ENCODE measurements at regions not wholly inside any gene's neighbourhood (a gene's known extent, or its start where the extent isn't known, plus 50 kb on each side); places are given as distances from the start of the nearest gene placed in this dataset.

DNA sequence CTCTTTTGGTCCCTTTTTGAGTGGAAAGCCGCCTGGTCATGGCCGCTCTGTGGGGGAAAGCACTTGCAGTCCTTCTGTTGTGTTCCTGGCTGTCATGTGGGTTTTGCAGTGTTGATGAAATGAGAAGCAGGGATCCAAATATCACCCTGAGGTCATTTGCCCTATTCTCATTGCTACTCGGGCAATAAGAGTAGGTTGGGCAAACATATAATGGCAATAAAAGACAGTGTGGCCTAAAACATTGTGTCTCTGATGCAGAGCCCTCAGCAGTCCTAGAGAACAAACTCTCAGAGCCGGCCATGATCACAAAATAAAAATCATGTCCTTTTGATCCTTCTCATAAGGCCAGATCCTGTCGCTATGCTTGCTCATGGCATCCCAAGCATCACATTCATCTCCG is 361.1 kb upstream of the KLF4 start:
- TF ChIP-seq EZH2phosphoT487 (IDR thresholded peaks at IDR 0.05; ENCODE audit: borderline replicate concordance): no peak
- TF ChIP-seq, protein P1, sequence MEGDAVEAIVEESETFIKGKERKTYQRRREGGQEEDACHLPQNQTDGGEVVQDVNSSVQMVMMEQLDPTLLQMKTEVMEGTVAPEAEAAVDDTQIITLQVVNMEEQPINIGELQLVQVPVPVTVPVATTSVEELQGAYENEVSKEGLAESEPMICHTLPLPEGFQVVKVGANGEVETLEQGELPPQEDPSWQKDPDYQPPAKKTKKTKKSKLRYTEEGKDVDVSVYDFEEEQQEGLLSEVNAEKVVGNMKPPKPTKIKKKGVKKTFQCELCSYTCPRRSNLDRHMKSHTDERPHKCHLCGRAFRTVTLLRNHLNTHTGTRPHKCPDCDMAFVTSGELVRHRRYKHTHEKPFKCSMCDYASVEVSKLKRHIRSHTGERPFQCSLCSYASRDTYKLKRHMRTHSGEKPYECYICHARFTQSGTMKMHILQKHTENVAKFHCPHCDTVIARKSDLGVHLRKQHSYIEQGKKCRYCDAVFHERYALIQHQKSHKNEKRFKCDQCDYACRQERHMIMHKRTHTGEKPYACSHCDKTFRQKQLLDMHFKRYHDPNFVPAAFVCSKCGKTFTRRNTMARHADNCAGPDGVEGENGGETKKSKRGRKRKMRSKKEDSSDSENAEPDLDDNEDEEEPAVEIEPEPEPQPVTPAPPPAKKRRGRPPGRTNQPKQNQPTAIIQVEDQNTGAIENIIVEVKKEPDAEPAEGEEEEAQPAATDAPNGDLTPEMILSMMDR (conservative IDR thresholded peaks at IDR 0.05; ENCODE audit: low read length): no peak
- Histone ChIP-seq H2AFZ (ENCODE audit: low read length) (no peak overlapping the region), H3K9ac (ENCODE audit: low read depth, low read length, poor library complexity, severe bottlenecking) (no peak overlapping the region), H3K9me3 (ENCODE audit: insufficient read depth, low read depth, low read length) (peaks cover 7% of the 10 kb centered on the region; the same call in 1 of the 2 replicates), H3K36me3 (ENCODE audit: insufficient read depth, low read length) (no peaks in the 10 kb centered on the region), H4K20me1 (ENCODE audit: insufficient read depth, low read length, poor library complexity, severe bottlenecking) (no peaks in the 10 kb centered on the region), H3K4me3 (ENCODE audit: low read length, poor library complexity, severe bottlenecking) (no peak overlapping the region), H3K4me1 (ENCODE audit: insufficient read depth, low read length, poor library complexity, severe bottlenecking) (no peaks in the 10 kb centered on the region), H3K27me3 (ENCODE audit: insufficient read depth, low read length, poor library complexity, severe bottlenecking) (no peaks in the 10 kb centered on the region), H3K4me2 (ENCODE audit: low read depth, low read length, poor library complexity, severe bottlenecking) (no peak overlapping the region), H3K79me2 (ENCODE audit: insufficient read depth, low read length) (no peaks in the 10 kb centered on the region), H3F3A (ENCODE audit: low read depth) (no peaks in the 10 kb centered on the region), H3K9me2 (replicated peaks; ENCODE audit: low read depth, low read length) (no peaks in the 10 kb centered on the region)

DNA sequence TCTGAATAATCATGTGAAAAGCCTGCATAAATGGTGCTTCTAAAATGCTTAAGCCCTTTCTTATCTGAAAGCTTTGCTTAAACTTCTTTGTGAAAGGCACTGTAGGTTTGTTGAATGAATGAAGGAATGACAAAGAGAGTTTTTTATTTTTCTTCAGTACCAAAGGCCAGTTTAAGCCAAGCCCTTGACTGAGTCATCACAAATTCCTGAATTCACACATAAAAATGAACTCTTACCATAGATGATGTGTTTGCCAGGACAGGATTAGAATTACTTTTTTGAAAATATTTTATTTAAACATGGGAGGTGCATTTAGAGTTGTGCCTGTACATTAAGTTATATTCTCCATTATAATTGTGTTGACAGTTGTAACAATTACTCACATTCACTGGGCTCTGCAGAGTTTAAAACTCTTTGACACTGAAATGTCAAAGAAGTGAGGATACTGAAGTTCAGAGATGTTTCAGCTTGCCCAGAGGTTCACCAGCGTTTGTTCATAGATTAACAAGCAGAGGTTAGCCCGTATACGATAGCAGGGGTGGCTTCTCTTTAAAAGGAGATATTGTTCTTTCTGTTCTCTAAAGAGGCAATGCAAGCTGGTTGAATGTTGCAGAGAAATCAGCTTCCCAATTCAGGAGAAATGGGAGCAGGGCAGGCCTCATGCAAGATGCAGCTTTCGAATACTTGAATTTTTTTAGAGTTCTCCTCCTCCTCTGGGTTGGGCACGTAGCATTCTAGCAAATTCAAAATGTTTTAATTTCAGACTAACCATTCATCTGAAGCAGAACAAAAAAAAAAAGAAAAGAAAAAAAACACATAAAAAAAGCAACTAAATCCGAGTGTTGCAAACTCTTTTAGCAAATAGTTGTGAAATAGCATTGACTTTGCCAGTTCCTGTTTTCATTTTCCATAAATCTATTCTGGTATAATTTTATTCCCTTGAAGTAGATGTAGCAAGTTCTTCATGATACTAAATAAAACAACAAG is 358.7 kb upstream of the KLF4 start:
- H3K9me3 ChIP-seq (ENCODE audit: insufficient read depth, low read depth, low read length): no peaks in the 10 kb centered on the region
- H2AFZ ChIP-seq (ENCODE audit: low read length): no peak overlapping the region
- no peaks in the 10 kb centered on the region for H3K4me1 ChIP-seq (ENCODE audit: insufficient read depth, low read length, poor library complexity, severe bottlenecking)
- H3K4me2 ChIP-seq (ENCODE audit: low read depth, low read length, poor library complexity, severe bottlenecking): no peak overlapping the region
- no peak overlapping the region for H3K9ac ChIP-seq (ENCODE audit: low read depth, low read length, poor library complexity, severe bottlenecking)
- H3K36me3 ChIP-seq (ENCODE audit: insufficient read depth, low read length): no peaks in the 10 kb centered on the region
- H3K27me3 ChIP-seq (ENCODE audit: insufficient read depth, low read length, poor library complexity, severe bottlenecking): no peaks in the 10 kb centered on the region
- H3F3A ChIP-seq (ENCODE audit: low read depth): no peaks in the 10 kb centered on the region
- no peaks in the 10 kb centered on the region for H3K79me2 ChIP-seq (ENCODE audit: insufficient read depth, low read length)
- TF ChIP-seq, protein P1 (conservative IDR thresholded peaks at IDR 0.05; ENCODE audit: low read length): no peak
- TF ChIP-seq EZH2phosphoT487 (IDR thresholded peaks at IDR 0.05; ENCODE audit: borderline replicate concordance): no peak
- H3K4me3 ChIP-seq (ENCODE audit: low read length, poor library complexity, severe bottlenecking): no peak overlapping the region
- H3K9me2 ChIP-seq (replicated peaks; ENCODE audit: low read depth, low read length): no peaks in the 10 kb centered on the region
- no peaks in the 10 kb centered on the region for H4K20me1 ChIP-seq (ENCODE audit: insufficient read depth, low read length, poor library complexity, severe bottlenecking)

DNA sequence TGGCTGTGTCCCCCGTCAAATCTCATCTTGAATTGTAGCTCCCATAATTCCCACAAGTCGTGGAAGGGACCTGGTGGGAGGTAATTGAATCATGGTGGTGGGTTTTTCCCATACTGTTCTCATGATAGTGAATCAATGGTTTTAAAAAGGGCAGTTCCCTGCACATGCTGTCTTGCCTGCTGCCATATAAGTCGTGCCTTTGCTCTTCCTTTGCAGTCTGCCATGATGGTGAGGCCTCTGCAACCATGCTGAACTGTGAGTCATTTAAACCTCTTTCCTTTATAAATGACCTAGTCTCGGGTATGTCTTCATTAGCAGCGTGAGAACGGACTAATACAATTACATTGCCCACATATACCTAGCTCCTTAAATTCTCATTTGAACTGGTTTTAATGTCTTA is 353.0 kb upstream of the KLF4 start:
- no peak overlapping the region for H3K4me3 ChIP-seq (ENCODE audit: low read length, poor library complexity, severe bottlenecking)
- no peak overlapping the region for H3K4me2 ChIP-seq (ENCODE audit: low read depth, low read length, poor library complexity, severe bottlenecking)
- H3K79me2 ChIP-seq (ENCODE audit: insufficient read depth, low read length): no peaks in the 10 kb centered on the region
- no peak overlapping the region for H2AFZ ChIP-seq (ENCODE audit: low read length)
- TF ChIP-seq, protein P1 (conservative IDR thresholded peaks at IDR 0.05; ENCODE audit: low read length): no peak
- TF ChIP-seq EZH2phosphoT487 (IDR thresholded peaks at IDR 0.05; ENCODE audit: borderline replicate concordance): no peak
- no peaks in the 10 kb centered on the region for H3F3A ChIP-seq (ENCODE audit: low read depth)
- no peaks in the 10 kb centered on the region for H3K9me2 ChIP-seq (replicated peaks; ENCODE audit: low read depth, low read length)
- H4K20me1 ChIP-seq (ENCODE audit: insufficient read depth, low read length, poor library complexity, severe bottlenecking): no peaks in the 10 kb centered on the region
- H3K9me3 ChIP-seq (ENCODE audit: insufficient read depth, low read depth, low read length): no peaks in the 10 kb centered on the region; the same call in 1 of the 2 replicates
- no peaks in the 10 kb centered on the region for H3K36me3 ChIP-seq (ENCODE audit: insufficient read depth, low read length)
- H3K27me3 ChIP-seq (ENCODE audit: insufficient read depth, low read length, poor library complexity, severe bottlenecking): no peaks in the 10 kb centered on the region
- no peak overlapping the region for H3K9ac ChIP-seq (ENCODE audit: low read depth, low read length, poor library complexity, severe bottlenecking)
- H3K4me1 ChIP-seq (ENCODE audit: insufficient read depth, low read length, poor library complexity, severe bottlenecking): no peaks in the 10 kb centered on the region

Measured in Loucy (cell line).